ENCODE measurements at regions not wholly inside any gene's neighbourhood (a gene's known extent, or its start where the extent isn't known, plus 50 kb on each side); places are given as distances from the start of the nearest gene placed in this dataset.
"Not testable (repeated sequence)": the region's sequence is repeated elsewhere in the genome, so short reads cannot be mapped to it uniquely, and the experiment has no call there.

GRCh38 chr3:168688267-168688666, 592.5 kb upstream of the GOLIM4 start:
- ATAC-seq (no peak), DNase-seq (no peak)
- no peak for TF ChIP-seq CTCF (IDR thresholded peaks at IDR 0.05)
- H3K27me3 Mint-ChIP-seq: no peaks in the 10 kb centered on the region
- no peaks in the 10 kb centered on the region for H3K4me1 Mint-ChIP-seq (ENCODE audit: low read depth)
- CTCF ChIA-PET: no interaction called here
- H3K4me3 Mint-ChIP-seq: no peak overlapping the region
- intact Hi-C loops (cut with micrococcal nuclease): no loop called here
- POLR2A ChIA-PET: no interaction called here
- no peaks in the 10 kb centered on the region for H3K9me3 Mint-ChIP-seq
- H3K36me3 Mint-ChIP-seq (ENCODE audit: low read depth): no peaks in the 10 kb centered on the region
- H3K27ac Mint-ChIP-seq: no peak overlapping the region

- Mint-ChIP-seq H3K4me1 (ENCODE audit: low read depth) (no peaks in the 10 kb centered on the region), H3K9me3 (no peaks in the 10 kb centered on the region), H3K27me3 (no peaks in the 10 kb centered on the region), H3K27ac (no peak overlapping the region), H3K36me3 (ENCODE audit: low read depth) (no peaks in the 10 kb centered on the region), H3K4me3 (no peak overlapping the region)
- TF ChIP-seq CTCF (IDR thresholded peaks at IDR 0.05): no peak
- ChIA-PET CTCF (no interaction called here), POLR2A (no interaction called here)
- DNase-seq (no peak), ATAC-seq (no peak)
- intact Hi-C loops (cut with micrococcal nuclease): no loop called here
These were observed 588.8 kb upstream of the GOLIM4 start for GRCh38 chr3:168684519-168684918.

- Mint-ChIP-seq H3K9me3 (no peaks in the 10 kb centered on the region), H3K27me3 (no peaks in the 10 kb centered on the region), H3K27ac (no peak overlapping the region), H3K4me1 (ENCODE audit: low read depth) (no peaks in the 10 kb centered on the region), H3K4me3 (no peak overlapping the region), H3K36me3 (ENCODE audit: low read depth) (no peaks in the 10 kb centered on the region)
- ATAC-seq (no peak), DNase-seq (no peak)
- ChIA-PET POLR2A (no interaction called here), CTCF (no interaction called here)
- intact Hi-C loops (cut with micrococcal nuclease): no loop called here
- TF ChIP-seq CTCF (IDR thresholded peaks at IDR 0.05): no peak
These were observed 583.0 kb upstream of the GOLIM4 start for GRCh38 chr3:168678730-168679129.

- no peak for DNase-seq
- ATAC-seq: no peak
- intact Hi-C loops (cut with micrococcal nuclease): no loop called here
- Mint-ChIP-seq H3K4me3 (no peak overlapping the region), H3K27me3 (no peaks in the 10 kb centered on the region), H3K36me3 (ENCODE audit: low read depth) (no peaks in the 10 kb centered on the region), H3K27ac (no peak overlapping the region), H3K4me1 (ENCODE audit: low read depth) (no peaks in the 10 kb centered on the region), H3K9me3 (no peaks in the 10 kb centered on the region)
- POLR2A ChIA-PET: no interaction called here
- CTCF ChIA-PET: no interaction called here
- TF ChIP-seq CTCF (IDR thresholded peaks at IDR 0.05): no peak
These were observed 575.4 kb upstream of the GOLIM4 start for GRCh38 chr3:168671091-168671490.

GRCh38 chr3:168660879-168661657, 565.3 kb upstream of the GOLIM4 start:
- intact Hi-C loops (cut with micrococcal nuclease); H3K27ac Mint-ChIP-seq; ATAC-seq; H3K4me1 Mint-ChIP-seq (ENCODE audit: low read depth); POLR2A ChIA-PET; H3K4me3 Mint-ChIP-seq; H3K27me3 Mint-ChIP-seq; H3K36me3 Mint-ChIP-seq (ENCODE audit: low read depth); DNase-seq; H3K9me3 Mint-ChIP-seq; CTCF ChIA-PET: not testable (repeated sequence)

All from activated CD8-positive, alpha-beta T cell treated with anti-CD3 and anti-CD28 coated beads for 36 hours (primary cell).